Right atrium auricular region (tissue), 2 donors: ENCODE measurements at regions not wholly inside any gene's neighbourhood (a gene's known extent, or its start where the extent isn't known, plus 50 kb on each side); places are given as distances from the start of the nearest gene placed in this dataset.

Experiments used
- DNase-seq: peaks from one replicate; pipeline ENCODE4 v3.0.0-alpha.2; 2019; ENCODE audit warnings: low spot score
- H3K27ac ChIP-seq, 2 donors: fragments of 200-600 bp; sonication (generic); 1 replicate in 1 of 2; 2 replicates in 1 of 2; pipeline ENCODE4 v1.5.1; 2016 to 2019
- H3K27me3 ChIP-seq, 2 donors: fragments of 200-600 bp; sonication (generic); one replicate each; pipeline versions ENCODE4 v1.5.1 to v1.6.0; 2017 to 2019
- H3K36me3 ChIP-seq: fragments of 200-600 bp; sonication (generic); one replicate; pipeline ENCODE4 v1.5.1; 2016
- H3K4me1 ChIP-seq, 2 donors: fragments of 200-600 bp; sonication (generic); one replicate each; pipeline versions ENCODE4 v1.5.1 to v1.6.0; 2017 to 2019
- H3K4me3 ChIP-seq, 2 donors: fragments of 200-600 bp; sonication (generic); 1 replicate in 1 of 2; 2 replicates in 1 of 2; pipeline ENCODE4 v1.5.1; 2017 to 2019; ENCODE audit warnings: mild to moderate bottlenecking in 1 of 2, moderate library complexity in 1 of 2
- H3K9me3 ChIP-seq, 2 donors: fragments of 200-600 bp; sonication (generic); one replicate each; pipeline ENCODE4 v1.5.1; 2019
- TF ChIP-seq, protein P1 (sequence below), 2 donors: fragments of 200-600 bp; sonication (generic); IDR thresholded peaks; one replicate each; pipeline ENCODE4 v1.5.1; 2019; ENCODE audit warnings: antibody characterized with exemption in 2 of 2

DNA sequence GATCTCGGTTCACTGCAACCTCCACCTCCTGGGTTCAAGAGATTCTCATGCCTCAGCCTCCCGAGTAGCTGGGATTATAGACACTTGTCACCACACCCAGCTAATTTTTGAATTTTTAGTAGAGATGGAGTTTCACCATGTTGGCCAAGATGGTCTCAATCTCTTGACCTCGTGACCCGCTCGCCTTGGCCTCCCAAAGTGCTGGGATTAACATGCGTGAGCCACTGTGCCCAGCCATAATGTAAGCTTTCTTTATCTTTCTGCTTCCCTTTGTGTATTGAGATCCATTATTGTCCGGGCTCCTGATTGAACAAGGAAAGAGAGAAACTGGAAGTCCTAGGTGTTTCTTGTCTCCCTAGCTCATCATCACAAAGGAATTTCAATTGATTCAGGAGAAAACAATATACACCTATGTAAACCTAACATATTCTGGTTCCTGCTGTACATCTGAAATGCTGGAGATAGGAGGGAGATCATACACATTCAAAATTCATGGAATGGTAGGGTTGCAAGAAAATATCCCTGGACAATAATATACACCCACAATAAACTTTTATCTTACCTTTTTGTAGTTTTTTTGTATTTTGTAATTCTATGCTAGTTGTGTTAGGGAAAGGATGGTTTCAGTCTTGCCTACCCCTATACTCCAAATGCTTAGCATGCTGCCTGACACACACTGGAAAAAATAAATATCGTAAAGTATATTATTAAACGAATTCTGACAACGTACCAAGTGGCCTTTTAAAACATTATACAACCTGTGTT is 194.4 kb upstream of the HS3ST1 start:
- DNase-seq = no peak
- Histone ChIP-seq H3K4me3 (no peak overlapping the region), H3K27me3 (no peaks in the 10 kb centered on the region), H3K27ac (no peak overlapping the region), H3K9me3 (no peaks in the 10 kb centered on the region), H3K4me1 (peaks cover 0 to 8% of the 10 kb centered on the region in 2 donors), H3K36me3 (no peaks in the 10 kb centered on the region)
- TF ChIP-seq, protein P1, sequence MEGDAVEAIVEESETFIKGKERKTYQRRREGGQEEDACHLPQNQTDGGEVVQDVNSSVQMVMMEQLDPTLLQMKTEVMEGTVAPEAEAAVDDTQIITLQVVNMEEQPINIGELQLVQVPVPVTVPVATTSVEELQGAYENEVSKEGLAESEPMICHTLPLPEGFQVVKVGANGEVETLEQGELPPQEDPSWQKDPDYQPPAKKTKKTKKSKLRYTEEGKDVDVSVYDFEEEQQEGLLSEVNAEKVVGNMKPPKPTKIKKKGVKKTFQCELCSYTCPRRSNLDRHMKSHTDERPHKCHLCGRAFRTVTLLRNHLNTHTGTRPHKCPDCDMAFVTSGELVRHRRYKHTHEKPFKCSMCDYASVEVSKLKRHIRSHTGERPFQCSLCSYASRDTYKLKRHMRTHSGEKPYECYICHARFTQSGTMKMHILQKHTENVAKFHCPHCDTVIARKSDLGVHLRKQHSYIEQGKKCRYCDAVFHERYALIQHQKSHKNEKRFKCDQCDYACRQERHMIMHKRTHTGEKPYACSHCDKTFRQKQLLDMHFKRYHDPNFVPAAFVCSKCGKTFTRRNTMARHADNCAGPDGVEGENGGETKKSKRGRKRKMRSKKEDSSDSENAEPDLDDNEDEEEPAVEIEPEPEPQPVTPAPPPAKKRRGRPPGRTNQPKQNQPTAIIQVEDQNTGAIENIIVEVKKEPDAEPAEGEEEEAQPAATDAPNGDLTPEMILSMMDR (IDR thresholded peaks at IDR 0.05) = no peak

DNA sequence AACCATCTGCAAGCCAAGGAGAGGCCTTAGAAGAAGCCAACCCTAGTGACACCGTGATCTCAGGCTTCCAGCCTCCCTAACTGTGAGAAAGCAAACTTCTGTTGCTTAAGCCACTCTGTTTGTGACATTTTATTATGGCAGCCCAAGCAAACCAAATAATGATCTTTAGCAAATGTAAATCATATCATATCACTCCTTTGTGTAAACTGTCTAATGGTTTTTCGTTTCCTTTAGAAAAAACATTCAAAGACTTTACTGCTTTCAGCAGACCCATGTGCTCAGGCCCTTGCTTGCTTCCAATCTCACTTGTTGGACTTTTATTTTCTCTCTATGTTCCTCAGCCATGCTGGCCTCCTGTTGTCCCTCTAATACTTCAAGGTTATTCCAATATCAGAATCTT is 192.2 kb upstream of the HS3ST1 start:
- H3K27ac ChIP-seq = no peak overlapping the region
- H3K4me3 ChIP-seq = no peak overlapping the region
- H3K4me1 ChIP-seq = peaks cover 0 to 8% of the 10 kb centered on the region in 2 donors
- H3K9me3 ChIP-seq = no peaks in the 10 kb centered on the region
- no peaks in the 10 kb centered on the region for H3K36me3 ChIP-seq
- H3K27me3 ChIP-seq = no peaks in the 10 kb centered on the region
- TF ChIP-seq, protein P1 (IDR thresholded peaks at IDR 0.05) = no peak
- no peak for DNase-seq

DNA sequence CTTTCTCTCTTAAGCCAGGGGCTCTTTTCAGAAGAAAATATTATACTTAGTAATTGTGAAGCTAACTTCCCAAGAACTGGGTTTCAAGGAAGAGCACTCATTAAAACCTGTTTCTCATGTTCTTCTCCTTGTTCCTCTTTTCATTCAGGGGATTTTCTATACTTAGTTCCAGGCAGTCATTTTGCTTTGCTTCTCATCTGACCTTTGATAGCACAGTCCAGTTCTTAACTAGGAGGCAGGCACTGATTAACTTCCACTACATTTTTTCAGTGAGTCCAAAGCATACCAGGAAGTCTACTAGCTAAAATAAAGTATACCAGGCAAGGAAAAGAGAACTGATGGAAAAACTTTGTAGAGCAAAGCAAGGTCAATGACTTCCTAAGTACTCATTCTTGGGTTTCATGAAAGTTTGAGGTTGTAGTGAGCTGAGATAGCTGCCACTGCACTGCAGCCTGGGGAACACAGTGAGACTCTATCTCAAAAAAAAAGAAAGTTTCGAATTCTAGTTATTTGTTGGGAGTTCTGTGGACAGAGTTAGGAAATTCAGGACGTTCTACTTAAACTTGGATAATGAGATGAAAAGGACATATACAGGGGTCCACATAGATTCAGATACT is 190.1 kb upstream of the HS3ST1 start:
- TF ChIP-seq, protein P1 (IDR thresholded peaks at IDR 0.05) = no peak
- H3K27me3 ChIP-seq = no peaks in the 10 kb centered on the region
- H3K36me3 ChIP-seq = no peaks in the 10 kb centered on the region
- peak overlapping the region in 1 of 2 donors; percentile 58 for H3K27ac ChIP-seq
- no peaks in the 10 kb centered on the region for H3K4me1 ChIP-seq
- H3K4me3 ChIP-seq = no peak overlapping the region
- DNase-seq = no peak
- H3K9me3 ChIP-seq = no peaks in the 10 kb centered on the region

DNA sequence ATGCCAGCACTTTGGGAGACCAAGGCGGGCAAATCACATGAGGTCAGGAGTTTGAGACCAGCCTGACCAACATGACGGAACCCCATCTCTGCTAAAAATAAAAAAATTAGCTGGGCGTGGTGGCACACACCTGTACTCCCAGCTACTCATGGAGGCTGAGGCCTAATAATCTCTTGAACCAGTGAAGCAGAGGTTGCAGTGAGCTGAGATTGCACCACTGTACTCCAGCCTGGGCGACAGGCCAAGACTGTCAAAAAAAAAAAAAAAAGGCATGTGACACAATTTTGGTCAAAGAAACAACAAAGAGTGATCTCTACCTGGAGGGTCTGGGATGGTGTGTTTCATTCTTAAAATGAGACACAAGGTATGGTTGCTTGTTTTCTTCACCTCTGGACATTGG is 188.2 kb upstream of the HS3ST1 start:
- Histone ChIP-seq H3K9me3 (no peaks in the 10 kb centered on the region), H3K4me1 (no peaks in the 10 kb centered on the region), H3K4me3 (no peak overlapping the region), H3K27ac (no peak overlapping the region), H3K36me3 (no peaks in the 10 kb centered on the region), H3K27me3 (no peaks in the 10 kb centered on the region)
- no peak for DNase-seq
- TF ChIP-seq, protein P1 (IDR thresholded peaks at IDR 0.05) = no peak

DNA sequence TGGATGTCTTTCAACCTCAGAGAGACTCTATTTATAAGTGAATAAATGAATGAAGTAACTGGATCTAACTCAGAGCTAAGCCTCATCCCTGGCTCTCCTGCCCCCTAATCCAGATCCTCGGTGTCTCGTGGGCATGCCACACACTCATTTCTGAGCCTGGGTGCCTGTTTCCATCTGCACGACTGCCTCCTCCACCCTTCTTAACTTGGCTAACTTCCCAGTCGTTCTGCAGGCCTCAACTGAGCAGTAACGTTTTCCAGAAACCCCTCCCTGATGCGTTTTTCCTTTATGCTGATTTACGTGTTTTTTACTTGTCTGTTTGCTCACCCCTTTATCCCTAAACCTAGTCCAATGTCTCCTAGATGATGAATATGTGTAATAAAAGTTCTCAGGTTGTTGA is 186.9 kb upstream of the HS3ST1 start:
- no peaks in the 10 kb centered on the region for H3K9me3 ChIP-seq
- H3K27ac ChIP-seq = no peak overlapping the region
- H3K4me3 ChIP-seq = no peak overlapping the region
- no peaks in the 10 kb centered on the region for H3K4me1 ChIP-seq
- no peak for DNase-seq
- TF ChIP-seq, protein P1 (IDR thresholded peaks at IDR 0.05) = no peak
- no peaks in the 10 kb centered on the region for H3K36me3 ChIP-seq
- H3K27me3 ChIP-seq = no peaks in the 10 kb centered on the region
